IMR-90 (cell line): ENCODE measurements at regions not wholly inside any gene's neighbourhood (a gene's known extent, or its start where the extent isn't known, plus 50 kb on each side); places are given as distances from the start of the nearest gene placed in this dataset.

ENCODE experiments used
- ATAC-seq: fragments of 200-7000 bp; cut with Tn5 transposase; 2 replicates; pipeline ENCODE4 v1.9.1; 2020; ENCODE audit warnings: low read depth, mild to moderate bottlenecking, moderate library complexity
- BruUV-seq: library from RNA; stranded (reverse); fragments of 400-500 nt; replicated peaks from 2 replicates; lab custom pipeline; 2021; lab: Mats Ljungman, UMichigan
- CTCF ChIA-PET: fragments of 300-600 bp; formaldehyde crosslinking; extraction: SDS; loops from one replicate; lab custom pipeline; 2021; ENCODE audit warnings: antibody characterized with exemption; lab: Yijun Ruan, JAX
- POLR2A ChIA-PET: fragments of 300-600 bp; sonication (Branson Sonifier 250); formaldehyde crosslinking; loops from one replicate; lab custom pipeline; 2022; ENCODE audit warnings: antibody characterized with exemption; ENCODE audit not compliant: unreplicated experiment; lab: Charles Lee
- DNase-seq: peaks from one replicate; pipeline ENCODE4 v3.0.0; 2013
- H2AFZ ChIP-seq: replicated peaks from 2 replicates; pipeline ENCODE3; 2013; ENCODE audit warnings: low read length, mild to moderate bottlenecking; ENCODE audit not compliant: poor library complexity
- H2AK5ac ChIP-seq: 2 replicates; pipeline ENCODE4 v1.6.1; 2013; ENCODE audit warnings: low read depth, low read length, inconsistent platforms
- H2AK9ac ChIP-seq: replicated peaks from 2 replicates; pipeline ENCODE3; 2013; ENCODE audit warnings: mild to moderate bottlenecking, low read depth, low read length, moderate library complexity; ENCODE audit not compliant: poor library complexity
- H2BK120ac ChIP-seq: 2 replicates; pipeline ENCODE4 v1.6.1; 2013; ENCODE audit warnings: low read depth, low read length, inconsistent platforms
- H2BK15ac ChIP-seq: 3 replicates; pipeline ENCODE4 v1.6.1; 2013; ENCODE audit warnings: low read depth, low read length, inconsistent platforms
- H2BK20ac ChIP-seq: 2 replicates; pipeline ENCODE4 v1.6.1; 2013; ENCODE audit warnings: low read depth, mild to moderate bottlenecking, inconsistent platforms, low read length, moderate library complexity
- H2BK5ac ChIP-seq: 2 replicates; pipeline ENCODE4 v1.6.1; 2013; ENCODE audit warnings: mild to moderate bottlenecking, low read depth, low read length, inconsistent platforms; ENCODE audit not compliant: poor library complexity, severe bottlenecking
- H3K14ac ChIP-seq: replicated peaks from 2 replicates; pipeline ENCODE4 v1.6.1; 2013; ENCODE audit warnings: low read depth, low read length, inconsistent platforms
- H3K18ac ChIP-seq: 2 replicates; pipeline ENCODE4 v1.6.1; 2013; ENCODE audit warnings: low read depth, low read length, control low read depth
- H3K23ac ChIP-seq: 2 replicates; pipeline ENCODE4 v1.6.1; 2013; ENCODE audit warnings: low read depth, low read length, inconsistent platforms
- H3K27ac ChIP-seq: 2 replicates; pipeline ENCODE4 v1.5.1; 2013; ENCODE audit warnings: mild to moderate bottlenecking, control low read depth, low read length; ENCODE audit not compliant: insufficient read depth
- H3K27me3 ChIP-seq: 2 replicates; pipeline ENCODE4 v1.6.1; 2013; ENCODE audit warnings: low read length; ENCODE audit not compliant: control insufficient read depth, insufficient read depth
- H3K36me3 ChIP-seq: 2 replicates; pipeline ENCODE4 v1.6.1; 2013; ENCODE audit warnings: low read length, mixed read lengths; ENCODE audit not compliant: control insufficient read depth, insufficient read depth
- H3K4ac ChIP-seq: 2 replicates; pipeline ENCODE4 v1.6.1; 2013; ENCODE audit warnings: low read depth, low read length, inconsistent platforms
- H3K4me1 ChIP-seq: 2 replicates; pipeline ENCODE4 v1.6.1; 2013; ENCODE audit warnings: low read length, mixed read lengths; ENCODE audit not compliant: control insufficient read depth, insufficient read depth
- H3K4me2 ChIP-seq: 2 replicates; pipeline ENCODE4 v1.6.1; 2013; ENCODE audit warnings: low read depth, mild to moderate bottlenecking, control low read depth, low read length, moderate library complexity
- H3K4me3 ChIP-seq: 2 replicates; pipeline ENCODE4 v1.5.1; 2013; ENCODE audit warnings: low read depth, mild to moderate bottlenecking, control low read depth, low read length, moderate library complexity; ENCODE audit not compliant: insufficient read depth
- H3K56ac ChIP-seq: 2 replicates; pipeline ENCODE4 v1.6.1; 2013; ENCODE audit warnings: low read length, inconsistent platforms; ENCODE audit not compliant: insufficient read depth; ENCODE audit errors: extremely low read depth
- H3K79me1 ChIP-seq, 2 experiments: 2 replicates each; pipeline ENCODE4 v1.6.1; 2013; ENCODE audit warnings: low read length in 2 of 2, inconsistent platforms in 1 of 2, low read depth in 1 of 2
- H3K9ac ChIP-seq: 2 replicates; pipeline ENCODE4 v1.6.1; 2013; ENCODE audit warnings: low read depth, low read length, control low read depth
- H3K9me1 ChIP-seq: 2 replicates; pipeline ENCODE4 v1.6.1; 2013; ENCODE audit warnings: low read length, inconsistent platforms; ENCODE audit not compliant: insufficient read depth
- H3K9me3 ChIP-seq: 2 replicates; pipeline ENCODE4 v1.6.1; 2013; ENCODE audit warnings: low read length; ENCODE audit not compliant: control insufficient read depth, insufficient read depth
- H4K20me1 ChIP-seq: 2 replicates; pipeline ENCODE4 v1.6.1; 2013; ENCODE audit warnings: low read length, inconsistent platforms; ENCODE audit not compliant: insufficient read depth
- H4K5ac ChIP-seq: 2 replicates; pipeline ENCODE4 v1.6.1; 2013; ENCODE audit warnings: mild to moderate bottlenecking, low read depth, low read length, control low read depth
- H4K8ac ChIP-seq, 2 experiments: 2 replicates each; pipeline ENCODE4 v1.6.1; 2013; ENCODE audit warnings: low read depth in 2 of 2, low read length in 2 of 2, control low read depth in 1 of 2, inconsistent platforms in 1 of 2
- H4K91ac ChIP-seq: 2 replicates; pipeline ENCODE4 v1.6.1; 2013; ENCODE audit warnings: low read depth, low read length, inconsistent platforms; ENCODE audit not compliant: insufficient read depth
- POLR2A ChIP-seq: IDR thresholded peaks from 2 replicates; pipeline ENCODE4 v1.6.1; 2012; ENCODE audit warnings: mild to moderate bottlenecking, low read depth, low read length
- WGBS, 2 experiments: methylation state at CpG; one replicate each; pipeline versions ENCODE4 v1.1.5 to v1.1.7; 2013; ENCODE audit warnings: missing lambda C conversion rate in 2 of 2; ENCODE audit not compliant: insufficient read length in 1 of 2; ENCODE audit errors: extremely low coverage in 2 of 2; 5-methylcytosine and 5-hydroxymethylcytosine counted together
- dilution Hi-C: fragments of 300-500 bp; cut with HindIII; formaldehyde crosslinking; loops from one replicate; pipeline ENCODE4 v1.14.3; 2018; ENCODE audit warnings: low sequenced_read_pairs; ENCODE audit not compliant: unreplicated experiment
- in situ Hi-C: fragments of 300-500 bp; cut with MboI; formaldehyde crosslinking; loops from 3 replicates; pipeline ENCODE4 v1.14.3; 2019; ENCODE audit warnings: low sequenced_read_pairs, inconsistent platforms, mixed read lengths
- intact Hi-C: fragments of 100-400 bp; cut with micrococcal nuclease; formaldehyde crosslinking; loops from 2 replicates; pipeline ENCODE4 v1.10.0; 2022

DNA sequence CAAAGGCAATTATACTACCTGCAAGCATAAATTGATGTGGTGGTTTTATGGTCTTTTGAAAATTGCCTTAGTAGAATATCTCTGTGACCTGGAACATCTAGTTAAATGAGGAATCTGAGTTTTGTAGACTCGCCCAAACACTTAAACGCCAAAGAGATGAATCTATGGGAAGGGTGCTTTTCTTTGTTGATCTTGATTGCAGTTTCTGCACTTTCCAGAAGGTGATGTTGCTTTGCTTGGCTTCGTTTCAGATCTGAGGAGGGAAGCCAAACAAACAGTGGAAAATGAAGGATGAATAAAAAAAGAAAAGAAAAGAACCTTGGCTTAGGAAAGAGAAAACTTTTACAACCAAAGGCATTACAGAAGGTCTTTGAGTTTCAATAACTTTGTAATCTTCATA lies 1021.2 kb downstream of the NR2F1-AS1 start:
- H4K91ac ChIP-seq, result peak overlapping the region; percentile 92
- H3K18ac ChIP-seq, result peak overlapping the region; percentile 94; the same call in 1 of the 2 replicates
- TF ChIP-seq POLR2A, result no peak
- peak overlapping the region; percentile 84 for H2AK5ac ChIP-seq
- no peaks in the 10 kb centered on the region for H3K27me3 ChIP-seq
- no peaks in the 10 kb centered on the region for H3K9me1 ChIP-seq
- no peak overlapping the region for H3K4me3 ChIP-seq
- peak overlapping the region; percentile 98 for H2BK120ac ChIP-seq
- CTCF ChIA-PET, result no interaction called here
- intact Hi-C loops (loop anchor here (10.0 kb wide), 2 partner anchors 345 to 1245 kb away; no protein-coding TSS in a partner anchor), in situ Hi-C loops (no loop called here), dilution Hi-C loops (no loop called here)
- no peaks in the 10 kb centered on the region for H3K9me3 ChIP-seq
- H3K4me1 ChIP-seq, result peaks cover 10% of the 10 kb centered on the region
- H3K14ac ChIP-seq, result peak overlapping the region; percentile 81; the same call in 1 of the 2 replicates
- no peaks in the 10 kb centered on the region for H3K79me1 ChIP-seq
- peak overlapping the region; percentile 18 to 44; a peak in 1 of 4 replicates for H4K8ac ChIP-seq
- H4K20me1 ChIP-seq, result no peaks in the 10 kb centered on the region
- no peaks in the 10 kb centered on the region for H3K36me3 ChIP-seq
- POLR2A ChIA-PET, result no interaction called here
- H4K5ac ChIP-seq, result peak overlapping the region; percentile 93; the same call in 1 of the 2 replicates
- H2BK5ac ChIP-seq, result peak overlapping the region; percentile 99
- ATAC-seq, result peak; percentile 13; the same call in 1 of the 2 replicates
- no peak overlapping the region for H3K56ac ChIP-seq
- peak overlapping the region; percentile 70 for H2AFZ ChIP-seq
- H3K4me2 ChIP-seq, result peak overlapping the region; percentile 62; the same call in 1 of the 2 replicates
- H2AK9ac ChIP-seq, result no peak overlapping the region
- peak overlapping the region; percentile 90 for H2BK20ac ChIP-seq
- peak overlapping the region; percentile 74 for H3K4ac ChIP-seq
- H3K23ac ChIP-seq, result no peak overlapping the region
- DNase-seq, result peak; percentile 36
- H3K27ac ChIP-seq, result peak overlapping the region; percentile 17; the same call in 1 of the 2 replicates
- no TSS peak for BruUV-seq
- H3K9ac ChIP-seq, result no peak overlapping the region
- WGBS, 2 experiments, result no CpG with 5 or more reads among the region's 3 CpGs
- H2BK15ac ChIP-seq, result peak overlapping the region; percentile 95; the same call in 1 of the 3 replicates
